ENCODE measurements at regions not wholly inside any gene's neighbourhood (a gene's known extent, or its start where the extent isn't known, plus 50 kb on each side); places are given as distances from the start of the nearest gene placed in this dataset.

DNA sequence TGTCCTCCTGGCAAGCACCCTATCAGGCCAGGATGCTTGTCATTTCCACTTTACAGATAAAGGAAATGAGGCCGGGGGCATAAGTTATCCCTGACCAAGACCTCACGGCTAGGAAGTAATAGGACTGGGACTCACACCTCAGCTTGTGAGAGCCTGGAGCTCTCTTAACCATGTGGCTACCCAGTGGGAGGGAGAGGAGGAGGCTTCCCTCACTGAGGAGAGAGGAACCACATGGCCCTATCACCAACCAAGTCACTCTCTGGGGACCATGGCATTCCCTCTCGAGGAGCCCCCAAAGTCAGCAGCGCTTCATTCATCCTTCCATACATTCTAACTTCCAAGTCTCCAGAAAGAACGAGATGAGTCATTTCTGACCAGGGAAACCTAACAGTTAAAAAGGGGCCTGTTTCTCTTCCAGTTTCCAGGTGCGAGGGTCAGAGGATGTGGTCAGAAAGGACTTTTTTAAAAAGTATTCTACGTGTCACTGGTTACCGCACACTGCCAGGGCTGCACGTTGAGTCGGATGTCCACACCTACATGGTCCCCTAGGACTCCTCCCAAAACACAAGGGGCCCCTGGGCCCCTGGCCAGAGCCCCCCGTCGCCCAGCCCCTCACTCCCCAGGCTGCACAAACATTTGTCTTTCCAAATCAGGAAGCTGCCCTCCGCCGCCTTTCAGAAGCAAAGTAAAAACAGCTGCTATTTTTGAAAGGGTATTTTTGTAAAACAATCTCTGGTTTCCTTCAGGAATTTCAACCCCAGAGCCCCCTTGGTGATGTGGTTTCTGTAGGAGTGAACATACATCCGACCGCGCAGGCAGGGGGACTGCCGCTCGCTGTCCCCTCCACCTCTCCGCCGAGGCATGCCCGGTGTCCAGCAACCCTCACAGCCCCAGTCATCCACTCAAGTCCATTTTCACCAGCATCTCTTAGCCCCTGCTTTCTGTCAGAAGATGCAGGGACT is 128.2 kb upstream of the CHST15 start:
- TF ChIP-seq, protein P1, sequence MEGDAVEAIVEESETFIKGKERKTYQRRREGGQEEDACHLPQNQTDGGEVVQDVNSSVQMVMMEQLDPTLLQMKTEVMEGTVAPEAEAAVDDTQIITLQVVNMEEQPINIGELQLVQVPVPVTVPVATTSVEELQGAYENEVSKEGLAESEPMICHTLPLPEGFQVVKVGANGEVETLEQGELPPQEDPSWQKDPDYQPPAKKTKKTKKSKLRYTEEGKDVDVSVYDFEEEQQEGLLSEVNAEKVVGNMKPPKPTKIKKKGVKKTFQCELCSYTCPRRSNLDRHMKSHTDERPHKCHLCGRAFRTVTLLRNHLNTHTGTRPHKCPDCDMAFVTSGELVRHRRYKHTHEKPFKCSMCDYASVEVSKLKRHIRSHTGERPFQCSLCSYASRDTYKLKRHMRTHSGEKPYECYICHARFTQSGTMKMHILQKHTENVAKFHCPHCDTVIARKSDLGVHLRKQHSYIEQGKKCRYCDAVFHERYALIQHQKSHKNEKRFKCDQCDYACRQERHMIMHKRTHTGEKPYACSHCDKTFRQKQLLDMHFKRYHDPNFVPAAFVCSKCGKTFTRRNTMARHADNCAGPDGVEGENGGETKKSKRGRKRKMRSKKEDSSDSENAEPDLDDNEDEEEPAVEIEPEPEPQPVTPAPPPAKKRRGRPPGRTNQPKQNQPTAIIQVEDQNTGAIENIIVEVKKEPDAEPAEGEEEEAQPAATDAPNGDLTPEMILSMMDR (IDR thresholded peaks at IDR 0.05) = no peak
- Mint-ChIP-seq H3K27me3 (peaks cover 9% of the 10 kb centered on the region), H3K4me3 (no peak overlapping the region), H3K4me1 (ENCODE audit: low read depth) (peaks cover 8% of the 10 kb centered on the region), H3K9me3 (no peaks in the 10 kb centered on the region), H3K27ac (no peak overlapping the region), H3K36me3 (ENCODE audit: low read depth) (no peaks in the 10 kb centered on the region)
- DNase-seq (peak; percentile 37), ATAC-seq (no peak)
- intact Hi-C loops (cut with micrococcal nuclease) = no loop called here
- ChIA-PET POLR2A (interaction anchor here (1.4 kb wide), 1 partner anchor 10 kb away, joined by 3 read pairs; no protein-coding TSS in a partner anchor), CTCF (interaction anchor here (1.4 kb wide), 1 partner anchor 168 kb away, joined by 5 read pairs; no protein-coding TSS in a partner anchor)

DNA sequence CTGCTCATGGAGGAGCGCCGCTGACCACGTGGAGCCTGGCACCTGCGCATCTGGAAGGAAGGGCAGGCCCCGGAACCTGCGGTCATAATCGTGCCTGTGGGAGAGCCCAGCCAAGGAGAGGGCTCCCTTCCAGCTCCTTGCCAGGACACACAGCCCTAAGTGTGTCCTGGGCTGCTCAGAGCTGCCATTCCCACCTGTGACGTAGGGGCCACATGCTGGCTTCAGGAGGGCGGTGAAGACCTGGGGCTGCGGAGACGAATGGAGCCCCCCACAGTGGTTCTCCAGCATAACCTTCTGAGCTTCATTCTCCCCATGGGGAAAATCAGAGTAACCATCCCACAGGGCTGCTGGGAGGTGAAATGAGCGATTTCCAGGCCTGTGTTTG is 127.6 kb upstream of the CHST15 start:
- no peaks in the 10 kb centered on the region for H3K36me3 Mint-ChIP-seq (ENCODE audit: low read depth)
- POLR2A ChIA-PET = interaction anchor here (1.0 kb wide), 1 partner anchor 10 kb away, joined by 3 read pairs; no protein-coding TSS in a partner anchor

DNA sequence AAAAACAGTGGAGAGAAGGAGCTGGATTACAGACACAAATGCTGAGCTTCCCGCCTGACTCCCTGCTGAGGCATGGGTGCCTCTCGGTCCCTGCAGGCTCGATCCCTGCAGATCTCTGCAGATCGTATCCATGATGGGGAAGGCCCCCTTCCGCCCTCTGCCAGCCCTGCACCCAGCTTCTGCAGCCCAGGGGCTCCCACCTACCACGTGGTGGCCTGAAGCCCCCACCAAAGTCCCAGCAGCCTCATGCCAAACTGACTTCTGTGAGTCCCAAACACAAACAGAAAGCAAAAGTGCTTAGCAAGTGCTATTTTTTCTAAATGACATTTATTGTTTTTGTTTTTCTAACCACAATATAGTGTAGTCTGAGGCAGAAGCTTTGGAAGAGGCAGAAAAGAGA is 127.1 kb upstream of the CHST15 start:
- TF ChIP-seq, protein P1 (IDR thresholded peaks at IDR 0.05) = no peak
- CTCF ChIA-PET = no interaction called here
- Mint-ChIP-seq H3K4me1 (ENCODE audit: low read depth) (peaks cover 8% of the 10 kb centered on the region), H3K27me3 (peaks cover 9% of the 10 kb centered on the region), H3K4me3 (no peak overlapping the region), H3K36me3 (ENCODE audit: low read depth) (no peaks in the 10 kb centered on the region), H3K27ac (no peak overlapping the region), H3K9me3 (no peaks in the 10 kb centered on the region)
- ATAC-seq = no peak
- DNase-seq = no peak
- POLR2A ChIA-PET = interaction anchor here (1.0 kb wide), 1 partner anchor 11 kb away, joined by 3 read pairs; no protein-coding TSS in a partner anchor
- intact Hi-C loops (cut with micrococcal nuclease) = no loop called here

More for the DNA sequence above, 127.6 kb upstream of the CHST15 start:
- Mint-ChIP-seq H3K27me3 (peaks cover 9% of the 10 kb centered on the region), H3K4me3 (no peak overlapping the region), H3K9me3 (no peaks in the 10 kb centered on the region), H3K27ac (no peak overlapping the region), H3K4me1 (ENCODE audit: low read depth) (peaks cover 8% of the 10 kb centered on the region)
- ATAC-seq = no peak
- intact Hi-C loops (cut with micrococcal nuclease) = no loop called here
- TF ChIP-seq, protein P1 (IDR thresholded peaks at IDR 0.05) = no peak
- CTCF ChIA-PET = no interaction called here
- no peak for DNase-seq

DNA sequence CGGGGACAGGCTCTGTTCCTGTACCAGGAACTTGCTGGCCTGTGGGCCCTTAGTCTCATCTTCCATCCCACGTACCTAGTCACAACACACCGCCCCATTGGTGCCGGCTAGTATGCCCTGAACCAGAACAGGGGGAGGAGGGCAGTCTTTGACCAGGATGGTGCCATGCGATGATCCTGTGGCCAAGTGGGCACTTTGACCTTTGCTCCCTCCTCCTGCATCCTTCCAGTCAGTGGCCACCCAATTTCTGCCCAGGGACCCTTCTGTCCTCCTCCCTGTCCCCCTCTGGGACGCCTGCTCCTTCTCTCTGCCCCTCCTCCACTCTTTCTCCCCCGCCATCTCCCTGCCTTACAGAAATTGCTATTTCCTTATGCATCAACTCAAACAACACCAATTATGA is 126.3 kb upstream of the CHST15 start:
- intact Hi-C loops (cut with micrococcal nuclease) = no loop called here
- Mint-ChIP-seq H3K4me3 (no peak overlapping the region), H3K9me3 (no peaks in the 10 kb centered on the region), H3K27ac (no peak overlapping the region), H3K36me3 (ENCODE audit: low read depth) (no peaks in the 10 kb centered on the region), H3K4me1 (ENCODE audit: low read depth) (peaks cover 8% of the 10 kb centered on the region), H3K27me3 (peaks cover 9% of the 10 kb centered on the region)
- TF ChIP-seq, protein P1 (IDR thresholded peaks at IDR 0.05) = no peak
- no peak for ATAC-seq
- DNase-seq = no peak
- CTCF ChIA-PET = no interaction called here
- POLR2A ChIA-PET = no interaction called here

DNA sequence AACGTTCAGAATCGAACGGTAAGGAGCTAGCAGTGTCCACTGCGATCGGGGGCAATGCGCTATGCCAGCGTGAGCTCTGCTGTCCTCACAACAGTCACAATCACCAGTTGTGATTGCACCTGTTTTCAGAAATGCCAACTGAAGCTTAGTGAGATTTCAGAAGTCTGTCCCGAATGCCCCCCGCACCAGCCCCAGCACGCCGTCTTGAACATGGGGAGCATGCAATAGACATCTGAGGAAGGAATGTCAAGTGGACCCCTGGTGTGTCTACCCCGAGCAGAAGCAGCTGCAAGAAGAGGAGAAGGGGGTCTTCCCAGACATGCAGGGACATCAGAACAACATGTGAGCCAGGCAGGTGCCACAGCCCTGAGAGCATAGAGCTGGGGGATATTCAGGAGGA is 125.7 kb upstream of the CHST15 start:
- H3K9me3 Mint-ChIP-seq = no peaks in the 10 kb centered on the region
- TF ChIP-seq, protein P1 (IDR thresholded peaks at IDR 0.05) = no peak
- H3K36me3 Mint-ChIP-seq (ENCODE audit: low read depth) = no peaks in the 10 kb centered on the region
- ChIA-PET POLR2A (no interaction called here), CTCF (no interaction called here)
- no peak overlapping the region for H3K4me3 Mint-ChIP-seq
- intact Hi-C loops (cut with micrococcal nuclease) = no loop called here
- no peak overlapping the region for H3K27ac Mint-ChIP-seq
- peaks cover 8% of the 10 kb centered on the region for H3K4me1 Mint-ChIP-seq (ENCODE audit: low read depth)
- H3K27me3 Mint-ChIP-seq = peaks cover 9% of the 10 kb centered on the region
- no peak for ATAC-seq
- DNase-seq = no peak

Measured in activated CD8-positive, alpha-beta T cell treated with anti-CD3 and anti-CD28 coated beads for 36 hours (primary cell).